ENCODE measurements at regions not wholly inside any gene's neighbourhood (a gene's known extent, or its start where the extent isn't known, plus 50 kb on each side); places are given as distances from the start of the nearest gene placed in this dataset.

- H3K4me3 Mint-ChIP-seq: no peak overlapping the region
Measured at GRCh38 chr1:198387587-198387986, 152.9 kb downstream of the ATP6V1G3 start.

DNA sequence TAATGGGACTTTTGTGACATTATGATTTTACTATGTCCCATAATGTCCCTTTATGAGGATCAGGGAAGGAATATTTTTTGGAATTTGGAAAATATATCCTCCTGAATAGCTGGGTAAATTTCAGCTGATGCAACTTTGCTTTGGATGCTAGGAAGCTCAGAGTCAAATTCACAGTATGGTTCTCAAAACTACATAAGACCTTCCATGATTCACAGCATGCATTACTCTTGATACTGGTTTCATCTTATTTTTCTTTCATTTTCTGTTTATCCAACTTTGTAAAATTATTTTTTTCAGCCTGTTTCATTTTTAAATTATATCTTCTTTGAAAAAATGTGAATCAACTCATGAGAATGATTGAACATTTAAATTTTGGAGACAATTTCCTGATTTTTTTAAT lies 160.2 kb downstream of the ATP6V1G3 start:
- Mint-ChIP-seq H3K9me3 (peaks cover 4% of the 10 kb centered on the region), H3K4me1 (peaks cover 4% of the 10 kb centered on the region), H3K27me3 (no peaks in the 10 kb centered on the region), H3K36me3 (no peaks in the 10 kb centered on the region), H3K4me3 (no peak overlapping the region), H3K27ac (no peak overlapping the region)
- DNase-seq: no peak
- CTCF ChIA-PET: no interaction called here

More at GRCh38 chr1:198387587-198387986, 152.9 kb downstream of the ATP6V1G3 start:
- DNase-seq: no peak
- CTCF ChIA-PET: no interaction called here
- H3K27me3 Mint-ChIP-seq: no peaks in the 10 kb centered on the region
- H3K36me3 Mint-ChIP-seq: no peaks in the 10 kb centered on the region
- no peaks in the 10 kb centered on the region for H3K4me1 Mint-ChIP-seq
- H3K27ac Mint-ChIP-seq: no peak overlapping the region
- no peaks in the 10 kb centered on the region for H3K9me3 Mint-ChIP-seq

DNA sequence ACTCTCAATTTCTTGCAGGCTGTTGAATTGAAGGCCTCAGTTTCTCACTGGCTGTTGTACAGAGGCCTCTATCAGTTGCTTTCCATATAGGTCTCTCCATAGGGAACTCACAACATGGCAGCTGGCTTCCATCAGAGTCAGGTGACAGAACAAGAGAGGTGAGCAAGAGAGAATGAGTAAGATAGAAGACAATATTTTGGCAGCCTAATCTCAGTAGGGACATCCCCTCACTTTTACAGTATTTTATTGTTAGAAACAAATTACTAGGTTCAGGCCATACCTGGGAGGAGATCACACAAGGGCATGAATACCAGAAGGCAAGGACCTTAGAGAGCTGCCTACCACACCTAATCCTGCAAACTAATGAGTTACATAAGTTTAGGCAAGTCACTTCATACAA lies 162.8 kb downstream of the ATP6V1G3 start:
- Mint-ChIP-seq H3K27ac (no peak overlapping the region), H3K27me3 (no peaks in the 10 kb centered on the region), H3K36me3 (no peaks in the 10 kb centered on the region), H3K9me3 (peaks cover 11% of the 10 kb centered on the region), H3K4me1 (peaks cover 4% of the 10 kb centered on the region), H3K4me3 (no peak overlapping the region)
- no peak for DNase-seq
- CTCF ChIA-PET: interaction anchor here (1.2 kb wide), 1 partner anchor 87 kb away, joined by 3 read pairs; no protein-coding TSS in a partner anchor

- DNase-seq: no peak
- Mint-ChIP-seq H3K4me3 (no peak overlapping the region), H3K27me3 (no peaks in the 10 kb centered on the region), H3K27ac (no peak overlapping the region), H3K36me3 (no peaks in the 10 kb centered on the region), H3K4me1 (no peaks in the 10 kb centered on the region), H3K9me3 (peaks cover 12% of the 10 kb centered on the region)
- CTCF ChIA-PET: no interaction called here
Measured at GRCh38 chr1:198374288-198374687, 166.2 kb downstream of the ATP6V1G3 start.

DNA sequence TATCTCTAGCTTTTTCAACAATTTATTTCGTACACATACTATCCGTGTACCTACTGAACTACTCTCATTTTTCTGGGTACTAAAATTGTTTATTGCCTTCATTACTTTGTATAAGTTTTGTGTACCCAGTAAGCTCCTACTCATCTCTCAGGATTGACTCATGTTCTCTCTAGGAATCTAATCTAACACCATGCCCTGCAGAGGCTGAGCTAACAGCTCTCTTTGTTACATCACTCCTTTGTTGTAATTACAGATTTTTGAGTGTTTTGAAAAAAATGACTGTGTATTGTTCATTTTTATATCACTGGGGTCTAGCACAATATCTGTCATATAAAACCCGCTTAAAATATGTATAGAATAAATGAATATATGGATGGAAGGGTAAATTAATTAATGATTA lies 167.1 kb downstream of the ATP6V1G3 start:
- H3K4me3 Mint-ChIP-seq: no peak overlapping the region
- H3K36me3 Mint-ChIP-seq: no peaks in the 10 kb centered on the region
- H3K27ac Mint-ChIP-seq: no peak overlapping the region
- H3K9me3 Mint-ChIP-seq: peaks cover 15% of the 10 kb centered on the region
- no peaks in the 10 kb centered on the region for H3K27me3 Mint-ChIP-seq
- H3K4me1 Mint-ChIP-seq: no peaks in the 10 kb centered on the region
- CTCF ChIA-PET: no interaction called here
- DNase-seq: no peak

Data from activated naive CD4-positive, alpha-beta T cell treated with anti-CD3 and anti-CD28 coated beads, Interleukin-2, amount 10 ng/mL, durations not matched to agents 7 days and 5 days (primary cell).